HepG2 (cell line): ENCODE measurements at regions not wholly inside any gene's neighbourhood (a gene's known extent, or its start where the extent isn't known, plus 50 kb on each side); places are given as distances from the start of the nearest gene placed in this dataset.

Experiments used
- ATAC-seq: fragments of 200-7000 bp; cut with Tn5 transposase; 3 replicates; pipeline ENCODE4 v1.9.1; 2020; ENCODE audit warnings: mild to moderate bottlenecking, moderate library complexity
- BruUV-seq: library from RNA; stranded (reverse); fragments of 400-500 nt; replicated peaks from 2 replicates; lab custom pipeline; 2021; lab: Mats Ljungman, UMichigan
- CTCF ChIA-PET: fragments of 300-600 bp; formaldehyde crosslinking; extraction: SDS; loops from one replicate; lab custom pipeline; 2021; ENCODE audit warnings: low total read pairs, inconsistent platforms, low intra/inter-chr PET ratio; lab: Yijun Ruan, JAX
- POLR2A ChIA-PET: fragments of 350-600 bp; sonication (Branson Sonifier 250); formaldehyde crosslinking; loops from one replicate; lab custom pipeline; 2020; ENCODE audit warnings: antibody characterized with exemption, inconsistent platforms; lab: Yijun Ruan, JAX
- DNase-seq: peaks from one replicate; pipeline ENCODE4 v3.0.0-alpha.2; 2015; ENCODE audit warnings: low spot score
- FAIRE-seq: peaks from 3 replicates; lab custom pipeline; 2011; peaks lifted over from hg19 to GRCh38; lab: Jason Lieb, UNC
- H2AFZ ChIP-seq: one replicate; pipeline ENCODE4 v1.6.1; 2011; ENCODE audit warnings: low read length, inconsistent platforms
- H3K27ac ChIP-seq: fragments of 300-600 bp; 3 replicates; pipeline ENCODE4 v1.8.0; 2011; ENCODE audit warnings: mixed run types, mild to moderate bottlenecking, mixed read lengths, low read length, inconsistent platforms; ENCODE audit not compliant: insufficient read depth; ENCODE audit errors: extremely low read length
- H3K27me3 ChIP-seq, 2 experiments: fragments of 200-600 bp in 1 of 2; 2 replicates in 1 of 2; 3 replicates in 1 of 2; pipeline versions ENCODE4 v1.6.0 to v1.8.0; 2011; ENCODE audit warnings: low read length in 2 of 2, mild to moderate bottlenecking in 2 of 2, moderate library complexity in 2 of 2, inconsistent platforms in 1 of 2; ENCODE audit not compliant: insufficient read depth in 2 of 2, control insufficient read depth in 1 of 2
- H3K36me3 ChIP-seq, 2 experiments: fragments of 200-600 bp in 1 of 2; replicated peaks in 1 of 2; 2 replicates in 1 of 2; 3 replicates in 1 of 2; pipeline versions ENCODE4 v1.5.1 to v1.8.0; 2011; ENCODE audit warnings: low read length in 2 of 2, inconsistent platforms in 1 of 2; ENCODE audit not compliant: insufficient read depth in 2 of 2, control insufficient read depth in 1 of 2
- H3K4me1 ChIP-seq: 2 replicates; pipeline ENCODE4 v1.5.1; 2012; ENCODE audit warnings: low read length, inconsistent platforms; ENCODE audit not compliant: insufficient read depth
- H3K4me2 ChIP-seq: 2 replicates; pipeline ENCODE4 v1.6.0; 2011; ENCODE audit warnings: low read depth, low read length, inconsistent platforms
- H3K4me3 ChIP-seq, 3 experiments: fragments of 200-600 bp in 1 of 3; sonication (generic), shearing (Covaris generic) in 1 of 3; replicated peaks in 1 of 3; 2 replicates each; pipeline ENCODE4 v1.5.1; 2011 to 2016; ENCODE audit warnings: low read length in 3 of 3, inconsistent platforms in 2 of 3, low read depth in 2 of 3, mild to moderate bottlenecking in 2 of 3, control low read depth in 1 of 3, mixed read lengths in 1 of 3; ENCODE audit not compliant: insufficient read depth in 1 of 3
- H3K79me2 ChIP-seq: one replicate; pipeline ENCODE4 v1.6.1; 2011; ENCODE audit warnings: low read length, inconsistent platforms; ENCODE audit not compliant: insufficient read depth
- H3K9ac ChIP-seq: 2 replicates; pipeline ENCODE4 v1.6.0; 2011; ENCODE audit warnings: mild to moderate bottlenecking, low read depth, low read length, inconsistent platforms; ENCODE audit not compliant: insufficient read depth
- H3K9me3 ChIP-seq: 2 replicates; pipeline ENCODE4 v1.5.1; 2012; ENCODE audit warnings: mild to moderate bottlenecking, low read length
- H4K20me1 ChIP-seq: 2 replicates; pipeline ENCODE4 v1.6.0; 2011; ENCODE audit warnings: inconsistent platforms, mild to moderate bottlenecking, low read length, moderate library complexity; ENCODE audit not compliant: insufficient read depth
- IKZF4 ChIP-seq: sonication (generic); formaldehyde crosslinking; IDR thresholded peaks from 2 replicates; pipeline ENCODE4 v1.5.1; 2020; ENCODE audit warnings: borderline replicate concordance, mild to moderate bottlenecking, low read depth, missing genetic modification reagents; ENCODE audit errors: not compliant biosample characterization
- NAIF1 ChIP-seq: sonication (generic); formaldehyde crosslinking; IDR thresholded peaks from 2 replicates; pipeline ENCODE4 v1.5.0; 2020; ENCODE audit warnings: mild to moderate bottlenecking, missing genetic modification reagents, borderline replicate concordance
- NCOR1 ChIP-seq: fragments of 200-600 bp; sonication (generic); IDR thresholded peaks from 2 replicates; pipeline ENCODE4 v1.7.0; 2017; ENCODE audit warnings: antibody characterized with exemption, low read length, borderline replicate concordance
- TAF1 ChIP-seq: sonication (generic); formaldehyde crosslinking; IDR thresholded peaks from 2 replicates; pipeline ENCODE4 v1.4.0; 2020; ENCODE audit warnings: missing genetic modification reagents
- ZHX1 ChIP-seq: sonication (generic); formaldehyde crosslinking; IDR thresholded peaks from 2 replicates; pipeline ENCODE4 v1.8.1; 2022; ENCODE audit warnings: low read depth, mild to moderate bottlenecking, missing genetic modification reagents
- ZNF17 ChIP-seq: sonication (generic); formaldehyde crosslinking; IDR thresholded peaks from 2 replicates; pipeline ENCODE4 v1.5.0; 2020; ENCODE audit warnings: mild to moderate bottlenecking, missing genetic modification reagents
- ZNF225 ChIP-seq: sonication (generic); formaldehyde crosslinking; IDR thresholded peaks from 2 replicates; pipeline ENCODE4 v1.4.0; 2020; ENCODE audit warnings: mild to moderate bottlenecking, missing genetic modification reagents
- ZNF331 ChIP-seq: sonication (generic); formaldehyde crosslinking; IDR thresholded peaks from 2 replicates; pipeline ENCODE4 v1.4.0; 2020; ENCODE audit warnings: missing genetic modification reagents
- ZNF782 ChIP-seq: sonication (generic); formaldehyde crosslinking; IDR thresholded peaks from 2 replicates; pipeline ENCODE4 v1.4.0; 2020; ENCODE audit warnings: missing genetic modification reagents, mild to moderate bottlenecking, borderline replicate concordance
- WGBS: methylation state at CpG from one replicate; pipeline ENCODE4 v1.1.6; 2017; ENCODE audit warnings: low lambda C conversion rate; 5-methylcytosine and 5-hydroxymethylcytosine counted together
- in situ Hi-C: cut with HindIII; loops from 2 replicates; pipeline ENCODE4 v1.10.0; 2017; ENCODE audit warnings: low pct_unique_long_range_greater_than_20kb; ENCODE audit not compliant: extremely low pct_ligation_motif_present
- intact Hi-C: fragments of 100-400 bp; cut with micrococcal nuclease; formaldehyde crosslinking; loops from one replicate; pipeline ENCODE4 v1.10.0; 2022; ENCODE audit not compliant: unreplicated experiment
- TF ChIP-seq, protein P1 (sequence below): IDR thresholded peaks from 2 replicates; pipeline ENCODE4 v1.6.1; 2016; ENCODE audit warnings: mild to moderate bottlenecking, missing biosample characterization, missing genetic modification reagents
- TF ChIP-seq, protein P2 (sequence below): sonication (generic); formaldehyde crosslinking; IDR thresholded peaks from 2 replicates; pipeline ENCODE4 v1.8.1; 2023; ENCODE audit warnings: mild to moderate bottlenecking, missing genetic modification reagents, borderline replicate concordance

- Histone ChIP-seq H4K20me1 (no peaks in the 10 kb centered on the region), H3K36me3 (no peaks in the 10 kb centered on the region), H3K27me3 (no peaks in the 10 kb centered on the region), H3K4me2 (no peak overlapping the region), H3K4me1 (no peaks in the 10 kb centered on the region), H2AFZ (no peak overlapping the region), H3K4me3 (no peak overlapping the region), H3K9me3 (no peaks in the 10 kb centered on the region), H3K79me2 (no peaks in the 10 kb centered on the region), H3K27ac (no peak overlapping the region), H3K9ac (no peak overlapping the region)
- CTCF ChIA-PET: no interaction called here
- intact Hi-C loops (no loop called here), in situ Hi-C loops (no loop called here)
- no TSS peak for BruUV-seq
- POLR2A ChIA-PET: no interaction called here
- no peak for DNase-seq
- FAIRE-seq: no peak
- no peak for ATAC-seq
- TF ChIP-seq ZNF331 (CRISPR knock-in tag): 0 out of 2 replicates have a peak, but pooled peaks have one; percentile 56
- TF ChIP-seq, protein P1, sequence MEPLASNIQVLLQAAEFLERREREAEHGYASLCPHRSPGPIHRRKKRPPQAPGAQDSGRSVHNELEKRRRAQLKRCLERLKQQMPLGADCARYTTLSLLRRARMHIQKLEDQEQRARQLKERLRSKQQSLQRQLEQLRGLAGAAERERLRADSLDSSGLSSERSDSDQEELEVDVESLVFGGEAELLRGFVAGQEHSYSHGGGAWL (CRISPR knock-in tag): no peak
- 71% methylated on average over 4 of the region's 8 CpGs for WGBS
Measured at GRCh38 chr9:91028166-91028827, 226.7 kb downstream of the SYK start.

DNA sequence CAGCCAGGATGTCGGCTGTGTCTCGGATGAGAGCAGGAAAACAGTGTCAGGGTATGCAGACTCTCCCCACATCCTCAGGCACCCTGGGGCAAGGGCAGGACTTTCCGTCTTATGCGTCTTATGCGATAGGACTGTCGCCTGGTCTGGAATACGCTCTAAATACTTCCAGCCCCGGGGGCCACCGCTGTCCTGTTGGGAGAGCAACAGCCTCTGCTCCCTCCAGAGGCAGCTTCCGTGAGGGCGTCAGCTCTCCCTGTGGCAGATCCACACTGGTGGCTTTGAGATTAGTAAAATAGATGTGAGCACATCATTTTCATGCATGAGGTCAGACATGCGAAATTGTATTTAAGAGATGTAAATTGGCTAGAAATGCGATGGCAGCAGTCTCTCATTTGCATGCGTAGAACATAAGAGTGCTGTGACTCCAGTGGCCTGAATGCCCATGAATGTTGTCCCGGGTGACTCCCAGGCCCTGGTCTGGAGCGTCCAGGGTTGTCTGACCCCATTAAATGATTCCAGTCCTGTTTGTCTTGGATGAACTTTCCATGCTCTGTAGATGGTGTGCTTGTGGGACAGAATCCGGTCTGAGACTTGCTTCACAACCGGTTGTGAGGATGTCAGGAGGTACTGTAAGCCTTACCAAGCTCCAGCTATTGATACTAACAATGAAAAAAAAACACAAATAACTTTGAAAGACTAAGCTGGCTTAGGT lies 228.2 kb downstream of the SYK start:
- 73% methylated on average over 17 of the region's 18 CpGs for WGBS
- no peaks in the 10 kb centered on the region for H3K36me3 ChIP-seq
- POLR2A ChIA-PET: no interaction called here
- ATAC-seq: peak; percentile 55
- H3K4me1 ChIP-seq: peaks cover 5% of the 10 kb centered on the region
- DNase-seq: no peak
- no peaks in the 10 kb centered on the region for H3K79me2 ChIP-seq
- no peak overlapping the region for H3K4me2 ChIP-seq
- H3K4me3 ChIP-seq: no peak overlapping the region
- no peaks in the 10 kb centered on the region for H4K20me1 ChIP-seq
- H3K9ac ChIP-seq: no peak overlapping the region
- no peaks in the 10 kb centered on the region for H3K27me3 ChIP-seq
- no peak for TF ChIP-seq TAF1
- no peak for TF ChIP-seq NAIF1 (CRISPR knock-in tag)
- TF ChIP-seq NCOR1: no peak
- TF ChIP-seq ZNF225 (CRISPR knock-in tag): no peak
- TF ChIP-seq, protein P2, sequence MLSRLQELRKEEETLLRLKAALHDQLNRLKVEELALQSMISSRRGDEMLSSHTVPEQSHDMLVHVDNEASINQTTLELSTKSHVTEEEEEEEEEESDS (CRISPR knock-in tag): no peak
- TF ChIP-seq IKZF4 (CRISPR knock-in tag): no peak
- TF ChIP-seq ZHX1 (CRISPR knock-in tag): no peak
- TF ChIP-seq ZNF17: no peak
- no peak for TF ChIP-seq ZNF782 (CRISPR knock-in tag)
- in situ Hi-C loops (loop anchor here (5.0 kb wide), 1 partner anchor 397 kb away; no protein-coding TSS in a partner anchor), intact Hi-C loops (no loop called here)
- FAIRE-seq: no peak
- H2AFZ ChIP-seq: no peak overlapping the region
- BruUV-seq: no TSS peak
- CTCF ChIA-PET: no interaction called here
- H3K9me3 ChIP-seq: no peaks in the 10 kb centered on the region
- H3K27ac ChIP-seq: no peak overlapping the region
